Iris pigment epithelial cell (primary cell): ENCODE measurements at regions not wholly inside any gene's neighbourhood (a gene's known extent, or its start where the extent isn't known, plus 50 kb on each side); places are given as distances from the start of the nearest gene placed in this dataset.
"Not testable (repeated sequence)": the region's sequence is repeated elsewhere in the genome, so short reads cannot be mapped to it uniquely, and the experiment has no call there.

Experiments used
- DNase-seq: peaks from one replicate; pipeline ENCODE4 v3.0.0-alpha.2; 2011; ENCODE audit warnings: low read depth

- DNase-seq = no peak
Measured at GRCh38 chr12:33589576-33590114, 150.0 kb upstream of the SYT10 start.

- no peak for DNase-seq
Measured at GRCh38 chr12:33593753-33594152, 154.1 kb upstream of the SYT10 start.

GRCh38 chr12:33596061-33596460 lies 156.4 kb upstream of the SYT10 start:
- peak; percentile 3 for DNase-seq

GRCh38 chr12:33596814-33597213 lies 157.2 kb upstream of the SYT10 start:
- DNase-seq = no peak

DNA sequence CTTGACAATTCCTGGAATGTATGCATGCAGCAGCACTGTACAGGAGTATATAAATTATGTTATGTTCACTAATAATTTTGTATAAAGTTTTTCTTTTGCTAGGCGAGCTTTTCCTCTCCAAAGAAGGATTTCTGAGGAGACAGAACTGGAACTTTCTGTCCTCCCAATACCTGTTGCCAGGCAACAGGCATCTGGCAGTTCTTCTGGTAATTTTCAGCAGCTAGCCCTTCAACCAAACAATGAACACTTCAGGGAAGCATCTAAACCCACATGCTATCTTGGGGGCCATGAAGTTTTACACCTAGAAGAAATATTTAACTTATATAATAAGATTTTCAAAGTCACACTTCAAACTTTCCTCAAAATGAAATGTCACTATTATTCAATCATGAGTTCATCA lies 162.9 kb upstream of the SYT10 start:
- DNase-seq = no peak

DNA sequence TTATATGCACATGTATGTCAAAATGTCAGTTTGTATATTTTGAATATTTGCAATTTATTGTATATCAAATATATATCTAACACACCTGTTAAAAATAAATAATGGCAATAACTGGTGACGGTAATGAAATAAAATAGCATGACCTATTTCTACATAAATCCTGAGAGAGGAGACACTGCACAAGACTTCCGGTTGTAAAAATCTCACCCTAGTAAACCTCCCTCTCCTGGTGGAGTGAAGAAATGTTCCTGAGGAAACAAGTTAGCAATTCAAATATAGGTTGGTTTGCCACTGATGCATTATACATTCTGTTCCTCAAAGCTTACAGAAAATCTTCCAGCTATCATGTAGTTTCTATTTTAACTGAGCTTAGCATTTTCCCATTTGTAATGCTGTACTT lies 166.1 kb upstream of the SYT10 start:
- peak; percentile 19 for DNase-seq

GRCh38 chr12:33609910-33610309 lies 170.3 kb upstream of the SYT10 start:
- DNase-seq = no peak

DNA sequence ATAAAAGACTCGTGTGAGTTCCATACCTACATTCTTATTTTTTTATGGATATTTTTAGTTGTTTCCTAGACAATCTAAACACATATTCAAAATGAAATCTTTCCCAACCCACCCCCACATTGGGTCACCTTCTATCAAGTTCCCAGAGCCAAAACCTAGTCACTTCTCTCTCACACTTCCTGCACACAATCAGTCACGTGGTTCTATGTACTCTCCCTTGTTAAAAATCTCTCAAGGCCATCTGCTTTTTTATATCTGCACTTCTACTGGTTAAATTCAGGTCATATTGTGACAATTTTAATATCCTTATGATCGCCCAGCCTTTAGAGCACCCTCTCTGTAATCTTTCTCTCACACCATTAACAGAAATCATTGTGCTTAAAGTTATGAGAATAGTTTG lies 175.0 kb upstream of the SYT10 start:
- no peak for DNase-seq

DNA sequence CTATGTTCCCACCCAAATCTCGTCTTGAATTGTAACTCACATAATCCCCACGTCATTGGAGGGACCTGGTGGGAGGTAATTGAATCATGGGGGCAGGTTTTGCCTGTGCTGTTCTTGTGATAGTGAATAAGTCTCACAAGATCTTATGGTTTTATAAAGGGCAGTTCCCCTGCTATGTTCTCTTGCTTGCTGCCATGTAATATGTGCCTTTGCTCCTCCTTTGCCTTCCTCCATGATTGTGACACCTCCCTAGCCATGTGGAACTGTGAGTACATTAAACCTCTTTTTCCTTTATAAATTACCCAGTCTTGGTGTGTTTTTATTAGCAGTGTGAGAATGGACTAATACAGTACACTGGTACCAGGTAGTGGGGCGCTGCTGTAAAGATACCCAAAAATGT lies 177.6 kb upstream of the SYT10 start:
- no peak for DNase-seq

DNA sequence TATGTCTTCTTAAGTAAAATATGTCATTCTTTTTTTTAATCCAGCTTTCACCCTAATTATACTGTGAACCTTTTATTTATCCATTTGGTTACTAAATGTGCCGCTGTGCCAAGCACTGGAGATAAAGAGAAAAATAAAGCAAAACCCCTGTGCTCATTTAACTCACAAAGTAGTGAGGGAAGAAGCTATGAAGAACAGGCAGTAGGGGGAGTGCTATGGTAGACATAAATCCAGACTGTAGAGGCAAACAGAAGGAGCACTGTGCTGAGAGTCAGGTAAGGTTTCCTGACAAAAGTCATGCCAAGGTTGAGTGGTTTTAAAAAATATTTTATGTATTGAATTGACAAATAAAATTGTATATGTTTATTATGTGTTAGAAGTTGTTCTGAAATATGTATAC lies 188.5 kb upstream of the SYT10 start:
- no peak for DNase-seq

DNA sequence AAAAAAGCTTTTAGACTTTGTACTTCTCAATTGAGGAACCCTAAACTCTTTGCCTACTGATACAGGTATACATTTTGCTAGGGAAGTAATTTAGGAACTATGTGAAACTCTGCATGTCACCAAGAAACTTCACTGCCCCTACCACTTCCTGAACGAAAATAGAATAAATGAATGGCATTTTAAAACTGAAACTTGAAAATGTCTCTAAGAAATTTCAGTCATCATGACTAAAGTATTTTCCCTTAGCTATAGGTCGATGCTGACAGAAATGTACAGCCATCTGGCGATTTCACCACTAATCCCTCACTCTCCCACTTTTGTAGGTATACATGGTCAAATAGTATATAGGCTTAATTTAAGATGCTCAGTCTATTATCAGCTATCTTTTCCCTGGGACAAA lies 194.9 kb upstream of the SYT10 start:
- DNase-seq = no peak

DNA sequence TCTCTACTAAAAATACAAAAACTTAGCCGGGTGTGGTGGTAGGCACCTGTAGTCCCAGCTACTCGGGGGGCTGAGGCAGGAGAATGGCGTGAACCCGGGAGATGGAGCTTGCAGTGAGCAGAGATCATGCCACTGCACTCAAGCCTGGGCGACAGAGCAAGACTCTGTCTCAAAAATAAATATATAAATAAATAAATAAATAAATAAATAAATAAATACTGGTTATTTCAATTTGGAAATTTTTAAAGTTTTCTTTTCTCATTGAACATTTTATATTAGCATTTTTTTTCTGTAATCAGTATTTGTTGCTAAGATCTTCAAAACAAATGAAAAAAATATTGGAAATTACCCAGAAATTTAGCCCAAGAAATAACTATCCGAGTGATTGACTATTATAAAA lies 197.3 kb upstream of the SYT10 start:
- not testable (repeated sequence) for DNase-seq

DNA sequence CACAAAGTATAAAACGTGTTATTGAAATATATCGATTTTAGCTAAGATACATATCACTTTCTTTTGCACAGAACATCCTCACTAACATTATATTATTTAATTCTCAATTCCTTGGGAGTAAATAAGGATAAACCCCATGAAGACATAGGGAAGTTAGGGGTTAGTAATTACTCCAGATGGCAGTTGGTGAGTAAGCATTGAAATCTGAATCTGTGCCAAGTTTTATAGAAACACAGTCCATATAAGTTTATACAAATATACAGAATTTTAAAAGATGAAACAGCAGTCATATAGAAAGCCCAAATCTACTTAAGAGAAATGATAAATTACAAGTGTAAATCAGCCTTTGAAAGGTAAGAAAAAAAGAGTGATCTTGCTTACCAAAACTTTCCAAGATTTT lies 200.4 kb upstream of the SYT10 start:
- no peak for DNase-seq

DNA sequence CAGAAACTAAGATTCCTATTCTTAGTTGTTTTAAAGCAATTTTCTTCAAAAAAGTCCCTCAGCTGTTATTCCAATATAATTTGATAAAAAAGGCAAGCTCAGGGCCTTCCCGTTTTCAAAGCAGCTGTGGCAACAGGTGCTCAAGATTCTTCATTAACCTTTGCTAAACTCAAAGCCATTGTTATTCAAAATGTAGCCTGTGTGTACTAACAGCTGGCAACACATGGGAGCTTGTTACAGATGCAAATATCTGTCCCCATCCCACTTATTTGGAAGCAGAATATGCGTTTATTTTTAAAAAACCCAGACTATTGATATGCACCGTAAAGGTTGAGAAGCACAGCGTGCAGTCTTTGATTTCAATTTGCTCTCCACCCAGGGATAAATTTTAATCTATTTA lies 210.4 kb upstream of the SYT10 start:
- DNase-seq = no peak

GRCh38 chr12:33650832-33651231 lies 211.2 kb upstream of the SYT10 start:
- no peak for DNase-seq

DNA sequence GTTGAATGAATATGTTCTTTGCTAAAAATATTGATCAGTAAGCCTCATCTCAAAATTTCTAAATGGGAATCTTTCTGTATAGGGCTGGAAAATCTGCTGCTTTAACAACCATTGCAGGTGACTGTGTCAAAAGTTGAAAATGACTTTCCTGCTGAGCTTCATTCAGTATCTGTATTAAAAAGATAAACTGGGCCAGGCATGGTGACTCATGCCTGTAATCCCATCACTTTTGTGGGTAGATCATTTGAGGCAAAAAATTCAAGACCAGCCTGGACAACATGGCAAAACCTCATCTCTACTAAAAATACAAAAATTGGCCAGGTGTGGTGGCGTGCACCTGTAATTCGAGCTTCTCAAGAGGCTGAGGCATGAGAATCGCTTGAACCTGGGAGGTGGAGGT lies 213.7 kb upstream of the SYT10 start:
- DNase-seq = no peak

- no peak for DNase-seq
Measured at GRCh38 chr12:33654313-33654712, 214.7 kb upstream of the SYT10 start.

GRCh38 chr12:33663000-33663654 lies 223.5 kb upstream of the SYT10 start:
- no peak for DNase-seq

GRCh38 chr12:33669349-33669748 lies 229.7 kb upstream of the SYT10 start:
- DNase-seq = no peak

- no peak for DNase-seq
Measured at GRCh38 chr12:33670284-33670683, 230.7 kb upstream of the SYT10 start.

DNA sequence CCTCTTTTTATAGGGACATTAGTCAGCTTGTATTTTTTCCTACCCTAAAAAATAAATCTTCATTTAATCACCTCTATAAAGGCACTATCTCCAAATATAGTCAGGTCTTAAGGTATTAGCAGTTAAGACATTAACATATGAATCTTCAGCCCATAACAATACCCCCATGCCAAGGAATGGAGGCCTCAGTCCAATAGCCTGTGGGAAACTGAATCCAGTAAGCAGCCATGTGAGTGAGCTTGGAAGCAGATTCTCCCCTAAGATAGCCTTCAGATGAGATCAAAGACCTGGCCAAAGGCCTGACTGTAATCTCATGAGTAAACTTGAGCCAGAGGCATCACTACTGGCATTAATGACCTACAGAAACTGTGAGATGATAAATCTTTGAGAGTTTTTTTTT lies 232.1 kb upstream of the SYT10 start:
- DNase-seq = no peak

DNA sequence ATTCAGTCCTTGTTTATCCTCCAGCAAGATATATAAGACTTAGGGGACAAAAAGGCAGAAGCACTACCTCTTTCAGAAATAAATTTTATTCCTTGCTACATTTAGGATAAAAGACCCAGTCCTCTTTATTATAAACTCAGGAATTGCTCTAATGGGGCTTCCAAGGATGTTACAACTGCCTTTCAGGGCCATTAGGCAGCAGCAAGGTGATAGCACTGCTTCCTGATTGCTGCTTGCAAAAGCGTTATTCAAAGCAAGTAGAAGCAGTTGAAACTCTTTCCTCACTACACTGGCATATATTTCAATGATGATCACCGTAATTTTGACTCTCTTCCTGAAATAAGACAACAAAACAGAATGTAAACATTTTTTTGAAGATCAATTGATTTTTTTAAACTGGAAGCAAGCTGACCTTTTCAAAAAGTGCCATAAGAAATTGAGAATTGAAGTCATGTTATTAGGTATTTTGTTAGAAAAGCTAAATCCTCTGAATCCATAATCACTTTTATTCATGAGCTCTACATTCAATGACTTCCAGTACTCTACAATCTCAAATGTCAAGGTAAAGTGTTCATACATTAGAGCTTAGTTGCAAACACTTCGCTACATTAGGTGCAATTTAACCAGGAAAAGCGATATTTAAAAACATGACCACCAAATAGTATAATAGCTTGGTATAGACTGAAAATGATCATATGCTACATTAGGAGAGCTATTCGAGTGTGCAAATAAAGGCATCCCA lies 233.4 kb upstream of the SYT10 start:
- no peak for DNase-seq

GRCh38 chr12:33676866-33677265 lies 237.2 kb upstream of the SYT10 start:
- DNase-seq = no peak
